HG02678 (cell line): ENCODE measurements at regions not wholly inside any gene's neighbourhood (a gene's known extent, or its start where the extent isn't known, plus 50 kb on each side); places are given as distances from the start of the nearest gene placed in this dataset.
"Not testable (repeated sequence)": the region's sequence is repeated elsewhere in the genome, so short reads cannot be mapped to it uniquely, and the experiment has no call there.

ENCODE experiments used
- ATAC-seq: cut with Tn5 transposase; IDR thresholded peaks from one replicate; pipeline ENCODE4 v1.9.1; 2021; ENCODE audit warnings: mild to moderate bottlenecking, moderate library complexity; ENCODE audit not compliant: unreplicated experiment

DNA sequence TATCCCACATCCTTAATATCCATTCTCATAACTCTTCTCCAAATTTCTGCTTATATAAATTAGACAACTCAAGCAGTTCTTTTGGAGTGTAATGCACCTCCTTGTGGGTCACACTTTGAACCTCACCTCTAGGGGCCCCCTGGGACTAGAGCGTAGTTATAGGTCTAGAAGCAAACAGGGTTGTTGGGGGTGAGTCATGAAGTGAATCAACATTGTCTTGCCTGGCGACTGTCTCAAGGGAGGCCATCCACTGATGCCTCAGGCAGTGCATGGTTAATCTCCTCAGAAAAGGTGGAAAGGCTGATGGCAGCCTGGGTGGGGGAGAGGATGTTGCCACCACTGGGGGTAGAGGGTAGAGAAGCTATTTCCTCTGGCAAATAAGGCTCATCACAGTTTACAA lies 129.1 kb downstream of the TNFRSF21 start:
- no peak for ATAC-seq

DNA sequence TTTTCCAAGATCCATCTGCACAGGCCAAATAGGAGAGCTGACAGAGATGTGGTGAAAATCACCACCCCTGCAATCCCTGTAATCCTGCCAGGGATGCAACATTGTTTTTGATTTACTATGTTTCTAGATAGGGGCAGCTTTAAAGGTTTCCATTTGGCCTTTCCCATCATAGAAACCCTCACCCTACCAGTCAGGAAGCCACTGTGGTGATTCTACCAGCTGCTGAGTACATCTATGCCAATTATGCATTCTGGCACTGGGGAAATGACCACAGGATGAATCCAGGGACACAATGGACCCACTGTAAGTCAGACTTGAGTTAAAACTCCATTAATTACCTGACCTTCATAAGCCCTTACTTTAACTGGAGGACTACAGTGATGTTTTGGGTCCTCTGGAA lies 130.4 kb downstream of the TNFRSF21 start:
- ATAC-seq = no peak

- ATAC-seq = no peak
Measured at GRCh38 chr6:47175656-47176055, 133.5 kb upstream of the ADGRF1 start.

- no peak for ATAC-seq
Measured at GRCh38 chr6:47174502-47175023, 132.4 kb upstream of the ADGRF1 start.

DNA sequence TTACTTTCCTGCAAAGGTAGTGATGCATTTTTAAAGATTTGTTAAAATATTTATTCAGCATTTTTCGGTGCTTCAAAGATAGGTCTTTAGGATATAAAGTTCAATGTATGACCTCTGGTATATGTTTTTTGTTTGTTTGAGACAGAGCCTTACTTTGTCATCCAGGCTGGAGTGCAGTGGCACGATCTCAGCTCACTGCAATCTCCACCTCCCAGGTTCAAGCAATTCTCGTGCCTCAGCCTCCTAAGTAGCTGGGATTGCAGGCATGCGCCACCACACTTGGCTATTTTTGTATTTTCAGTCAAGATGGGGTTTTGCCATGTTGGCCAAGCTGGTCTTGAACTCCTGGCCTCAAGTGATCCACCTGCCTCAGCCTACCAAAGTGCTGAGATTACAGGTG lies 131.9 kb upstream of the ADGRF1 start:
- not testable (repeated sequence) for ATAC-seq

DNA sequence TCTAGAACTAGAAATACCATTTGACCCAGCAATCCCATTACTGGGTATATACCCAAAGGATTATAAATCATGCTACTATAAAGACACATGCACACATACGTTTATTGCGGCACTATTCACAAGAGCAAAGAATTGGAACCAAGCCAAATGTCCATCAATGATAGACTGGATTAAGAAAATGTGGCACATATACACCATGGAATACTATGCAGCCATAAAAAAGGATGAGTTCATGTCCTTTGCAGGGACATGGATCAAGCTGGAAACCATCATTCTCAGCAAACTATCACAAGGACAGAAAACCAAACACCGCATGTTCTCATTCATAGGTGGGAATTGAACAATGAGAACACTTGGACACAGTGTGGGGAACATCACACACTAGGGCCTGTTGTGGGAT lies 131.0 kb upstream of the ADGRF1 start:
- ATAC-seq = not testable (repeated sequence)

DNA sequence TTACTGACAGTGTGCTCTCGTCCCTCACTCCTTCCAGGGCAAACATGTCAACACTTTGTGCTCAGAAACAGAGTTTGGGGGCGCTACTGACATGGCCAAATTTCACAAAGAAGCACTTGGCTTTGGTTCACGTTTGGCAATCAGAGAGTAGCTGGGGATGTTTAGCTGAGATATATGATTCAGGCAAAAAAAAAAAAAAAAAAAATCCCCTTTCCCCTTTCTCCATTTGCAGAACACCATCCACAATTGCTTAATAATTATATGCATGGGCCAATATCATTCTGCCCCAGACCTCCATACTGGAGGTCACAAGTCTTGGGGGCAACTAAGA lies 128.4 kb upstream of the ADGRF1 start:
- no peak for ATAC-seq

GRCh38 chr6:47169785-47170616 lies 127.9 kb upstream of the ADGRF1 start:
- ATAC-seq = no peak

DNA sequence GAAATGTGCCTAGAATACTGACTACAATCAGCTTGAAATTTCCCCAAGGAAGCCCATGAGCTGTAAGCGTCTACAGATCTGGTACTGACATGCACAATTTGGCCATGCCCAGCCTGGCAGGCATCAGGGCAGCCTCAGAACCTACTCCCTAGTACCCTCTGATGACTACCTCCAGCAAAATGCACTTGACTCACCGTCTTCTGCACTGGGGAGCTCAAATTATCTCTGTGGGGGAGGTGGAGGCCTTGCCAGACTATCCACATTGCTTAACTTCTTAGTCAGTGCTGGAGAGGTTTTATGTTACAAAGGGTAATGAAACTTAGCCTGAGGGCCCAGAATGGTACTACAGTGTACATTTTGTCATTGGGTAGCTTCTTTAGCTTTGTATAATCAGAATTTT lies 126.0 kb upstream of the ADGRF1 start:
- no peak for ATAC-seq

- peak; percentile 84 for ATAC-seq
Measured at GRCh38 chr6:47165918-47166317, 123.8 kb upstream of the ADGRF1 start.

GRCh38 chr6:47164877-47165276 lies 122.7 kb upstream of the ADGRF1 start:
- no peak for ATAC-seq

DNA sequence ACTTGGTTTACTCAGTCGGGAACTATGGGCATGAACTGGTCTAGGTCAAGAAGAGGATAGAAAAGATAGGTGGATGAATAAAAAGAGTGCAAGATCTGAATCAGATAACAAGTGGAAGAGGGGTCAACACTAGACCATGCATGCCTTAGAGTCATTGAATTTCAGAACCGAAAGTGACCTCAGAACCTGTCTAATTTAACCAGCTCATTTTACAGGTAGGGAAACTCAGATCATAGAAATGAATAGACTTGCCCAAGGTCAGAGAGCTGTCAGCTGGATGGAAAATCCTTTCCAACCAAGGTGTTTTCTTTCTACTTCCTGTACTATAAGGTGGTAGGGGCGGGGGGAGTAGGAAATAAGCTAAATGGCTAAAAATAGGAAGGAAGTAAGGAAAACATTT lies 121.4 kb upstream of the ADGRF1 start:
- peak; percentile 31 for ATAC-seq

DNA sequence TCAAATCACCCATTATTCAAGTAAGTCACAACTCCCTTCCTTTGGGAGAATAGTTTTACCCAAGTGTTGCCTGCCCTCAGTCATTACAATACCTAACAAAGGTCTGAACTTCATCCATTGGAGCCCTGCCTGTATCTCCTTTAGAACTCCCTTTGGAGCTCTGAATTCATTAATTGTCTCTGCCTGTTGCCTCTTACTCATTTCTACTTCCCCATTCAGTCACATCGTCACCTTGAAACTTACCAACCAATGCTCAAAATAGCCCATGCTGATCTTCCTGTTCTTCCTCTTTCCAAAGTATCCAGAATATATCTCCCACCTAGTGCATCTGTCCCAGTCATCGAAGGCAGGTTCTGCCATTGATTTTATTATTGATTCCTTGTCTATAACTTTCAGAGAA lies 120.7 kb upstream of the ADGRF1 start:
- no peak for ATAC-seq

- no peak for ATAC-seq
Measured at GRCh38 chr6:47162231-47162630, 120.1 kb upstream of the ADGRF1 start.

DNA sequence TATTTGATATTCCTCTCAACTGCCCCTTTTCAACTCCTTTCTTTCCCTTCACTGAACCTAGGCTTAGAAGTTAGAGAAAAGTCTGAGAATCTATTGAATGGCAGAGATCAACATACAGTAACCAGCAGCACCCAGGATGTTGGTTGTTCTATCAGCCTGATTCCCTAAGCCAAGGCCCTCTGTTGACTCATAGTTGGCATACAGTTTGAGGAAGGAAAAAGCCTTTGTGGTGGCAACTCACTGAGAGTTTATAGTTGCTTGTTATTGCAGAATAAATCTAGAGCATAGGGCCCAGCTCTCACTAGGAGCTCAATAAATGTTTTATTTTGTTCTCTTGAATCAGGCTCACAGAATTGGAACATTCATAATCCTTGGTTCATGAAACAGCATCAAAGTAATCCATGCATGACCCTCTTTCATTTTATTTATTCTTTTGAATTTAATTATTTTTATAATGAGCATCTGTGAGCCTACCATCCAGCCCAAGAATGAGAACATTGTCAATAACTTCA lies 119.1 kb upstream of the ADGRF1 start:
- ATAC-seq = no peak

- no peak for ATAC-seq
Measured at GRCh38 chr6:47160702-47161101, 118.6 kb upstream of the ADGRF1 start.

DNA sequence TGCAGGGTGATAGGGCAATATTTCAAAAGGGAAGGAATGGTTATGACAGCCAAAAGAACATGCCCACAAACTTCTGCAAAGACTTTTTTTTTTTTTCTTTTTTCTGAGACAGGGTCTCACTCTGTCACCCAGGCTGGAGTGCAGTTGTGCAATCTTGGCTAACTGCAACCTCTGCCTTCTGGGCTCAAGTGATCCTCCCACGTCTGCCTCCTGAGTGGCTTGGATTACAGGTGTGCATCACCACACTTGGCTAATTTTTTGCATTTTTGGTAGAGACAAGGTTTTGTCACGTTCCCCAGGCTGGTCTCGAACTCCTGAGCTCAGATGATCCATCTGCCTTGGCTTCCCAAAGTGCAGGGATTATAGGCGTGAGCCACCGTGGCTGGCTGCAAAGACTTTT lies 117.6 kb upstream of the ADGRF1 start:
- ATAC-seq = no peak

DNA sequence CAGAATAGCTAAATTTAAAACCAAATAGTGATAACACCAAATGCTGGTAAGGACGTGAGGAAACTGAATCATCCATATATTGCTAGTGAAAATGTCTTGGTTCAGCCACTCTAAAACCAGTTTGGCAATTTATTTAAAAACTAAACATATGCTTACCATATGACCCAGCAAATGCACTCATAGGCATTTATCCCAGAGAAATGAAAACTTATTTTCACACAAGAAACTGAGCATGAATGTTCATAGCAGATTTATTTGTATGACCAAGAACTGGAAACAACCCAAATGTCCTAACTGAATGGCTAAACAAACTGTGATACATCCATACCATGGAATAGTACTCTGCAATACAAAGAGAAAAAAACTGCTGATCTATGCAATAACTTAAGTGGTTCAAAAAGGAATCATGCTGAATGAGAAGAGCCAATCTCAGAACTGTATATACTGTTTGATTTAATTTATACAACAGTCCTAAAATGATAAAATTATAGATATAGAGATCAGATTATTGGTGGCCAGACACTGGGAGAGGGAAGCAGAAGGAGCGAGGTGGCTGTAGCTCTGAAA lies 115.6 kb upstream of the ADGRF1 start:
- ATAC-seq = no peak

DNA sequence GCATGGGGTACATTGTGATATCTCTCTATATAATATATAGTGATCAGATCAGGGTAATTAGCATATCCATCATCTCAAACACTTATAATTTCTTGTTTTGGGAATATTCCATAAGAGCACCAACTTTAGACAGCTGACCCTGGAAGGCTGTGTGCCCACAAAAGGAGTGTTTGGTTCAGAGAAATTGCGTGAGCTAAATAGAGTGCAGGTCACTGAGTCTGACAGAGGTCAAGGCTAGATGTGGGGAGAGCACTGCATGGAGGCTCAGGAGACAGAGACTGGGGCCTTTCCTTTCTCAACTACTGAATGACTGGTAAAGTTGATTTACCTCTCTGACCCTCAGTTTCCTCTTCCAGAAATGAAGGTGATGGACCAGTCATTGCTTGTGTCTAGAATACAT lies 114.9 kb upstream of the ADGRF1 start:
- no peak for ATAC-seq

DNA sequence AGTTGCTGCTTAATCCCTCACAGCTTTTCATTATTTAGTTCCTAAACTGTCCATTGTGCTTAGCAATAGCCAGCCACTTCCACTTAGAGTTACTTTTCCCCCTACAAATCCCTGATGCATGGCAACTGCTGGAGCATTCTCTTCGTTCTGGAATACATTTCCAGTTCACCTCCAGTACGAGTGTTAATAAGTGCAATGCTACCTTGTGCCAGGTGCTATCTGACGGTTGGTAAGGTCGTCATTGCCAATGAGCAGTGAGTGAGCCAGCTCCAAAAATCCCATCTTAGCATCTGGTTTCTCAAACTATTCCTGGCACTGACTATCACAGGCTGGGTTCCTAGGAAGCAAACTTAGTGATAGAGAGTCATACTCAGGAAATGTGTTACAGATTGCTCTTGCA lies 114.1 kb upstream of the ADGRF1 start:
- ATAC-seq = no peak

- ATAC-seq = no peak
Measured at GRCh38 chr6:47153404-47153755, 111.2 kb upstream of the ADGRF1 start.

- ATAC-seq = no peak
Measured at GRCh38 chr6:47152666-47153403, 110.7 kb upstream of the ADGRF1 start.
